Ovary (tissue), 3 donors: ENCODE measurements at regions not wholly inside any gene's neighbourhood (a gene's known extent, or its start where the extent isn't known, plus 50 kb on each side); places are given as distances from the start of the nearest gene placed in this dataset.

Experiments
- EP300 ChIP-seq: sonication (generic); formaldehyde crosslinking; IDR thresholded peaks from one replicate; pipeline ENCODE4 v1.6.1; 2017; ENCODE audit warnings: antibody characterized with exemption
- POLR2A ChIP-seq: fragments of 450-650 bp; IDR thresholded peaks from one replicate; pipeline ENCODE4 v1.6.1; 2017; ENCODE audit warnings: antibody characterized with exemption, mild to moderate bottlenecking, moderate library complexity
- TF ChIP-seq, protein P1 (sequence below), 3 donors: fragments of 450-650 bp in 2 of 3; fragments of 200-600 bp in 1 of 3; IDR thresholded peaks; one replicate each; pipeline versions ENCODE4 v1.5.1 to v1.8.0; 2016 to 2022; ENCODE audit warnings: antibody characterized with exemption in 3 of 3, mild to moderate bottlenecking in 1 of 3
- donor health status: DM: no; HTN: no; CAD: no.

GRCh38 chr1:58303841-58304240 is 242.7 kb downstream of the OMA1 start:
- no peak for TF ChIP-seq POLR2A
- TF ChIP-seq, protein P1, sequence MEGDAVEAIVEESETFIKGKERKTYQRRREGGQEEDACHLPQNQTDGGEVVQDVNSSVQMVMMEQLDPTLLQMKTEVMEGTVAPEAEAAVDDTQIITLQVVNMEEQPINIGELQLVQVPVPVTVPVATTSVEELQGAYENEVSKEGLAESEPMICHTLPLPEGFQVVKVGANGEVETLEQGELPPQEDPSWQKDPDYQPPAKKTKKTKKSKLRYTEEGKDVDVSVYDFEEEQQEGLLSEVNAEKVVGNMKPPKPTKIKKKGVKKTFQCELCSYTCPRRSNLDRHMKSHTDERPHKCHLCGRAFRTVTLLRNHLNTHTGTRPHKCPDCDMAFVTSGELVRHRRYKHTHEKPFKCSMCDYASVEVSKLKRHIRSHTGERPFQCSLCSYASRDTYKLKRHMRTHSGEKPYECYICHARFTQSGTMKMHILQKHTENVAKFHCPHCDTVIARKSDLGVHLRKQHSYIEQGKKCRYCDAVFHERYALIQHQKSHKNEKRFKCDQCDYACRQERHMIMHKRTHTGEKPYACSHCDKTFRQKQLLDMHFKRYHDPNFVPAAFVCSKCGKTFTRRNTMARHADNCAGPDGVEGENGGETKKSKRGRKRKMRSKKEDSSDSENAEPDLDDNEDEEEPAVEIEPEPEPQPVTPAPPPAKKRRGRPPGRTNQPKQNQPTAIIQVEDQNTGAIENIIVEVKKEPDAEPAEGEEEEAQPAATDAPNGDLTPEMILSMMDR (IDR thresholded peaks at IDR 0.05) = no peak
- TF ChIP-seq EP300 = no peak
